ENCODE measurements at regions not wholly inside any gene's neighbourhood (a gene's known extent, or its start where the extent isn't known, plus 50 kb on each side); places are given as distances from the start of the nearest gene placed in this dataset.

DNA sequence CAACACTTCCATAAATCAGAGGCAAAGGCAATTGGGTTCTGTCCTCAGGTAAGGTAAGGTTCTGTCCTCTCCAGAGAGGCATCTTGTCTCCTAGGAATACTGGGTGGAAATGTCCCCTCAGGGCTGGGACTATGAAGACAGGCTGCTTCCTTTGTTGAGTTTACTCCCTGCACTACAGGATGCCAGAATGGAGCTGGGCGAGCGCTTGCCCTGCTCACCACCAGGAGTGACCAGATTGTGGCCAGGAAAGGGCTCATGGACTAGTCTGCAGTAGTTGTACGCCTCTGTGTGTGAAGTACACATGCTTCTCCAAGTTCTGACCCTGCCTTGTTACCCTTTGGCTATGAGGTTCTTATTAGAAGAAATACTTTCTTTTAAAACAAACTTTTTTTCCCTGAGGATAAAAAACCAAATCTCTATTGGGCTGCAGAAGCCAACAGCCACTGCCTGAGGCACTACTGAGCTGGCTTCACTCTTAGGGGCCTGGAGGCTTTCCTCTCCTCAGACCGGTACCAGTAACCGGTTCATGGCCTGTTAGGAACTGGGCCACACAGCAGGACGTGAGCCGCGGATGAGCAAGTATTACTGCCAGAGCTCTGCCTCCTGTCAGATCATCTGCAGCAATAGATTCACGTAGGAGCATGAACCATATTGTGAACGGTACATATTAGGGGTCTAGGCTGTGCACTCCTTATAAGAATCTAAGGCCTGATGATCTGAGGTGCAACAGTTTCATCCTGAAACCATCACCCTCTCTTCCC, 83.2 kb downstream of the DHRS2 start:
- DNase-seq = no peak
- Histone ChIP-seq H3K27me3 (no peaks in the 10 kb centered on the region), H3K36me3 (no peaks in the 10 kb centered on the region), H3K4me1 (no peaks in the 10 kb centered on the region), H3K27ac (no peak overlapping the region), H3K4me3 (no peak overlapping the region), H3K9me3 (no peaks in the 10 kb centered on the region)
- TF ChIP-seq, protein P1, sequence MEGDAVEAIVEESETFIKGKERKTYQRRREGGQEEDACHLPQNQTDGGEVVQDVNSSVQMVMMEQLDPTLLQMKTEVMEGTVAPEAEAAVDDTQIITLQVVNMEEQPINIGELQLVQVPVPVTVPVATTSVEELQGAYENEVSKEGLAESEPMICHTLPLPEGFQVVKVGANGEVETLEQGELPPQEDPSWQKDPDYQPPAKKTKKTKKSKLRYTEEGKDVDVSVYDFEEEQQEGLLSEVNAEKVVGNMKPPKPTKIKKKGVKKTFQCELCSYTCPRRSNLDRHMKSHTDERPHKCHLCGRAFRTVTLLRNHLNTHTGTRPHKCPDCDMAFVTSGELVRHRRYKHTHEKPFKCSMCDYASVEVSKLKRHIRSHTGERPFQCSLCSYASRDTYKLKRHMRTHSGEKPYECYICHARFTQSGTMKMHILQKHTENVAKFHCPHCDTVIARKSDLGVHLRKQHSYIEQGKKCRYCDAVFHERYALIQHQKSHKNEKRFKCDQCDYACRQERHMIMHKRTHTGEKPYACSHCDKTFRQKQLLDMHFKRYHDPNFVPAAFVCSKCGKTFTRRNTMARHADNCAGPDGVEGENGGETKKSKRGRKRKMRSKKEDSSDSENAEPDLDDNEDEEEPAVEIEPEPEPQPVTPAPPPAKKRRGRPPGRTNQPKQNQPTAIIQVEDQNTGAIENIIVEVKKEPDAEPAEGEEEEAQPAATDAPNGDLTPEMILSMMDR (IDR thresholded peaks at IDR 0.05) = no peak
- TF ChIP-seq POLR2A (IDR thresholded peaks at IDR 0.05) = no peak

DNA sequence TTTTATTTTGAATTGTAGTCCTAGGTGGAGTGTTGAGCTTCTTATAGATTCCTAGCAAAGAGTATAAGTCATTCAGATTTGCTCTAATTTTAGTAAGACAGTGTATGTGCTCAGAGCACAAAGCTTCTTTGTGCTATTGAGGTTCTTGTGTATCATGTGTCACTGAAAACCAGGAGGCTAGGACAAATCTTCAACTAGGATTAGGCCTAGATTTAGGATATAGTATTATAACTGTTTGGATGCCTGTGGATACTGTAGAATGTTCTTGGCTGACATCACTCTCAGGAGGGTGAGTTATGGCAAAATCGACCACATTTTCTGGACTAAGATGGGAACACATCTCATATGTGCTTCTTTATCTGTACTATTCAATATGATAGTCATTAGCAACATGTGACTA, 86.5 kb downstream of the DHRS2 start:
- Histone ChIP-seq H3K9me3 (no peaks in the 10 kb centered on the region), H3K36me3 (no peaks in the 10 kb centered on the region), H3K4me1 (no peaks in the 10 kb centered on the region), H3K27me3 (no peaks in the 10 kb centered on the region), H3K4me3 (no peak overlapping the region), H3K27ac (no peak overlapping the region)
- DNase-seq = no peak
- TF ChIP-seq, protein P1 (IDR thresholded peaks at IDR 0.05) = no peak
- TF ChIP-seq POLR2A (IDR thresholded peaks at IDR 0.05) = no peak

DNA sequence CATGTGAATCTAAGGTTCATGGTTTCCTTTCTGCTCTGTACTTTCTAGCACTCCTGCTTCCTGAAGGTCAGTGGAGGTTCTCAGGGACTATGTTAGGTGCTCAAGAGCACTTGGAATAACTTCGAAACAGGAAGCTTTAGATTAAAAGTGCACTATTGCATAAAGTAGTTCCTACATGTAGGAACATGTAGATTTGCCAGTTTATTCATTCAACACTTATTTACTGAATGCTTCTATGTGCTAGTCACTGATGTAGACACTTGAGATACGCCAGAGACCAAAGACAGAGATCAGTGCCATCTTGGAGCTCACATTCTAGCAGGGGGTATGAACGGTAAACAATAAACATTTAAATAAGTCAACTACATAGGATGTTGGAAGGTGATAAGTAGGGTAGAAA, 87.7 kb downstream of the DHRS2 start:
- DNase-seq = no peak
- no peaks in the 10 kb centered on the region for H3K9me3 ChIP-seq
- H3K4me3 ChIP-seq = no peak overlapping the region
- H3K36me3 ChIP-seq = no peaks in the 10 kb centered on the region
- no peak for TF ChIP-seq POLR2A (IDR thresholded peaks at IDR 0.05)
- TF ChIP-seq, protein P1 (IDR thresholded peaks at IDR 0.05) = no peak
- H3K27me3 ChIP-seq = no peaks in the 10 kb centered on the region
- H3K27ac ChIP-seq = no peak overlapping the region
- no peaks in the 10 kb centered on the region for H3K4me1 ChIP-seq

DNA sequence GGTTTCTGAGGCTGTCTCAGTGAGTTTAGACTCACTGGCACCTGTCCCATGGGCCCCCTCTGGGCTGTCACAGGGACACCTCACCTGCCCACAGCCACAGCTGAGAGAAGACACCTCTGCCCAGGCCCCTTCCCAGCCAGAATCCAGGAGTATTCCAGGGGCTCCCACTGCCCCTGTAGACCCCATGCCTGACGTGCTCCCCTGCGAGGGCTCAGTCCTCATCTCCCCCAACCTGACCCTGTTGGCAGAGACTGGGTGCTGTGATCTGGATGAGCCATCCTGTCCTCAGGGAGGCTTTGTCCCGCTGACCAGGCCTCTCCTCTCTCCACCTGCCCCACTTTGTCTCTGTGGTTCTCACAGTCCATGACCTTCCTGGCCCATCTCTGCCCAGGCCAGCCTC, 89.4 kb downstream of the DHRS2 start:
- no peak for DNase-seq
- Histone ChIP-seq H3K4me3 (no peak overlapping the region), H3K27ac (no peak overlapping the region), H3K9me3 (no peaks in the 10 kb centered on the region), H3K4me1 (no peaks in the 10 kb centered on the region), H3K27me3 (no peaks in the 10 kb centered on the region), H3K36me3 (no peaks in the 10 kb centered on the region)
- TF ChIP-seq POLR2A (IDR thresholded peaks at IDR 0.05) = no peak
- TF ChIP-seq, protein P1 (IDR thresholded peaks at IDR 0.05) = no peak

DNA sequence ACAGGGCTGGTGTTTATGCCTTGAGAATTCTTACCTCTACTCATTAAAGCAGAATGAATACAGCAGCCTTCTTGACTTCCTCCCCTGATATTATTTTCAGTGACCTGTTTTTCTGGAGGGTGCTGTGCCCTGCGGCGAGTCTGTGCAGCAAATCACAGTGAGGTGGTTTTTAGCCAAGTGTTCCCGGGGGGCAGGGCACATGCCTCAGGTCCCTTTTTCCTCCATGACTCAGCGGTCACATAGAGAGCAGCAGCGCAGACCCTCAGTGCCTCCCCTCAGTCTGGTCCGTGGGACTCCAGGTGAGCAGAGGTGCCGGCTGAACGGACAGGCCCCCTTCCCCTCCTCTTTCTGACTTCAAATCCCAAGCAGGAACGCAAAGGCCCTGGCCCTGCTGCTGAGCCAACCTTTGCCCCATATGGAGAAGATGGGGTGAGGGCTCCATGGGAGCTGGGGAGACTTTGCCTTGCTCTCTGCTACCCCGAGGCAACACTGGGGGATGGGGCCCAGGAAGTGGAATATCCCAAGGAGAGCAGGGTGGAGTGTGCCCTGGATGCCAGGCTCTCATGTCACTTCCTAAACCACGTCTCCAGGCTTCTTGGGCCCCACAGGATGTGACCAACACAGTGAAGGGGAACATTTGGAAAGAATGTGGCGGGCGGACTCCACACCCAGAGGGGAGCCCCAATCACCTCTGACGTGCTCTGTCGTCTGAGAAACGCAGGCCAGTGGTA, 90.0 kb downstream of the DHRS2 start:
- Histone ChIP-seq H3K27me3 (no peaks in the 10 kb centered on the region), H3K4me1 (no peaks in the 10 kb centered on the region), H3K9me3 (no peaks in the 10 kb centered on the region), H3K36me3 (no peaks in the 10 kb centered on the region), H3K4me3 (no peak overlapping the region), H3K27ac (no peak overlapping the region)
- TF ChIP-seq, protein P1 (IDR thresholded peaks at IDR 0.05) = no peak
- TF ChIP-seq POLR2A (IDR thresholded peaks at IDR 0.05) = no peak
- DNase-seq = no peak

All from Peyer's patch (tissue), 4 donors.